ENCODE measurements at regions not wholly inside any gene's neighbourhood (a gene's known extent, or its start where the extent isn't known, plus 50 kb on each side); places are given as distances from the start of the nearest gene placed in this dataset.

GRCh38 chr4:123288309-123289025, 108.1 kb upstream of the SPRY1 start:
- Histone ChIP-seq H3K9ac (ENCODE audit: low read length) (no peak overlapping the region), H2AFZ (ENCODE audit: low read depth, low read length) (no peak overlapping the region), H3K9me3 (ENCODE audit: insufficient read depth, low read depth, low read length) (peaks cover 3% of the 10 kb centered on the region), H3K4me1 (ENCODE audit: insufficient read depth, low read length) (no peaks in the 10 kb centered on the region), H3K36me3 (ENCODE audit: insufficient read depth, low read length) (no peaks in the 10 kb centered on the region), H3K27me3 (ENCODE audit: insufficient read depth, low read length) (no peaks in the 10 kb centered on the region), H3K79me2 (ENCODE audit: insufficient read depth, low read length) (no peaks in the 10 kb centered on the region), H4K20me1 (ENCODE audit: insufficient read depth, low read length) (no peaks in the 10 kb centered on the region), H3K4me3 (ENCODE audit: insufficient read depth, low read depth, low read length) (no peak overlapping the region), H3K27ac (ENCODE audit: low read depth, low read length) (no peak overlapping the region), H3K4me2 (ENCODE audit: low read length) (no peak overlapping the region)
- Mint-ChIP-seq H3K27me3 (ENCODE audit: low read depth, unreplicated experiment) (no peaks in the 10 kb centered on the region), H3K4me3 (ENCODE audit: unreplicated experiment) (no peak overlapping the region), H3K27ac (ENCODE audit: unreplicated experiment) (no peak overlapping the region), H3K9me3 (ENCODE audit: unreplicated experiment) (peaks cover 19% of the 10 kb centered on the region), H3K4me1 (ENCODE audit: low read depth, unreplicated experiment) (no peaks in the 10 kb centered on the region), H3K36me3 (ENCODE audit: low read depth, unreplicated experiment) (peaks cover 24% of the 10 kb centered on the region)
- FAIRE-seq (no peak), DNase-seq (ENCODE audit: low read depth) (no peak)
- no peak for TF ChIP-seq EZH2 (IDR thresholded peaks at IDR 0.05; ENCODE audit: insufficient read depth, low read length)
- TF ChIP-seq CTCF (IDR thresholded peaks at IDR 0.05; ENCODE audit: insufficient read depth, low read depth, low read length), result no peak

GRCh38 chr4:123291329-123291728, 105.3 kb upstream of the SPRY1 start:
- Histone ChIP-seq H3K9ac (ENCODE audit: low read length) (no peak overlapping the region), H3K36me3 (ENCODE audit: insufficient read depth, low read length) (no peaks in the 10 kb centered on the region), H4K20me1 (ENCODE audit: insufficient read depth, low read length) (no peaks in the 10 kb centered on the region), H2AFZ (ENCODE audit: low read depth, low read length) (no peak overlapping the region), H3K79me2 (ENCODE audit: insufficient read depth, low read length) (no peaks in the 10 kb centered on the region), H3K4me2 (ENCODE audit: low read length) (no peak overlapping the region), H3K27me3 (ENCODE audit: insufficient read depth, low read length) (no peaks in the 10 kb centered on the region), H3K4me3 (ENCODE audit: insufficient read depth, low read depth, low read length) (no peak overlapping the region), H3K27ac (ENCODE audit: low read depth, low read length) (no peak overlapping the region), H3K9me3 (ENCODE audit: insufficient read depth, low read depth, low read length) (peaks cover 3% of the 10 kb centered on the region), H3K4me1 (ENCODE audit: insufficient read depth, low read length) (no peaks in the 10 kb centered on the region)
- H3K27me3 Mint-ChIP-seq (ENCODE audit: low read depth, unreplicated experiment), result no peaks in the 10 kb centered on the region
- no peak overlapping the region for H3K27ac Mint-ChIP-seq (ENCODE audit: unreplicated experiment)
- no peak for FAIRE-seq
- no peaks in the 10 kb centered on the region for H3K4me1 Mint-ChIP-seq (ENCODE audit: low read depth, unreplicated experiment)
- no peak overlapping the region for H3K4me3 Mint-ChIP-seq (ENCODE audit: unreplicated experiment)
- TF ChIP-seq CTCF (IDR thresholded peaks at IDR 0.05; ENCODE audit: insufficient read depth, low read depth, low read length), result no peak
- TF ChIP-seq EZH2 (IDR thresholded peaks at IDR 0.05; ENCODE audit: insufficient read depth, low read length), result no peak
- H3K36me3 Mint-ChIP-seq (ENCODE audit: low read depth, unreplicated experiment), result peaks cover 29% of the 10 kb centered on the region
- DNase-seq (ENCODE audit: low read depth), result no peak
- peaks cover 19% of the 10 kb centered on the region for H3K9me3 Mint-ChIP-seq (ENCODE audit: unreplicated experiment)

GRCh38 chr4:123297836-123298235, 98.8 kb upstream of the SPRY1 start:
- H3K4me1 Mint-ChIP-seq (ENCODE audit: low read depth, unreplicated experiment), result peaks cover 6% of the 10 kb centered on the region
- Histone ChIP-seq H3K4me3 (ENCODE audit: insufficient read depth, low read depth, low read length) (no peak overlapping the region), H3K27me3 (ENCODE audit: insufficient read depth, low read length) (no peaks in the 10 kb centered on the region), H3K4me2 (ENCODE audit: low read length) (no peak overlapping the region), H2AFZ (ENCODE audit: low read depth, low read length) (no peak overlapping the region), H3K27ac (ENCODE audit: low read depth, low read length) (no peak overlapping the region), H3K4me1 (ENCODE audit: insufficient read depth, low read length) (no peaks in the 10 kb centered on the region), H3K9me3 (ENCODE audit: insufficient read depth, low read depth, low read length) (no peaks in the 10 kb centered on the region), H3K36me3 (ENCODE audit: insufficient read depth, low read length) (no peaks in the 10 kb centered on the region), H4K20me1 (ENCODE audit: insufficient read depth, low read length) (no peaks in the 10 kb centered on the region), H3K79me2 (ENCODE audit: insufficient read depth, low read length) (no peaks in the 10 kb centered on the region), H3K9ac (ENCODE audit: low read length) (no peak overlapping the region)
- peaks cover 6% of the 10 kb centered on the region for H3K36me3 Mint-ChIP-seq (ENCODE audit: low read depth, unreplicated experiment)
- peaks cover 1% of the 10 kb centered on the region for H3K9me3 Mint-ChIP-seq (ENCODE audit: unreplicated experiment)
- DNase-seq (ENCODE audit: low read depth) (no peak), FAIRE-seq (no peak)
- no peak overlapping the region for H3K27ac Mint-ChIP-seq (ENCODE audit: unreplicated experiment)
- no peak for TF ChIP-seq EZH2 (IDR thresholded peaks at IDR 0.05; ENCODE audit: insufficient read depth, low read length)
- TF ChIP-seq CTCF (IDR thresholded peaks at IDR 0.05; ENCODE audit: insufficient read depth, low read depth, low read length), result no peak
- no peak overlapping the region for H3K4me3 Mint-ChIP-seq (ENCODE audit: unreplicated experiment)
- H3K27me3 Mint-ChIP-seq (ENCODE audit: low read depth, unreplicated experiment), result no peaks in the 10 kb centered on the region

Data from astrocyte (in vitro differentiated cells and primary cell).